GM18517 (cell line): ENCODE measurements at regions not wholly inside any gene's neighbourhood (a gene's known extent, or its start where the extent isn't known, plus 50 kb on each side); places are given as distances from the start of the nearest gene placed in this dataset.

Source experiments
- ATAC-seq: cut with Tn5 transposase; IDR thresholded peaks from one replicate; pipeline ENCODE4 v1.9.1; 2021; ENCODE audit warnings: mild to moderate bottlenecking, moderate library complexity; ENCODE audit not compliant: unreplicated experiment

GRCh38 chr7:116142850-116143249, 67.5 kb upstream of the TES start:
- ATAC-seq: no peak

GRCh38 chr7:116145245-116145852, 65.0 kb upstream of the TES start:
- ATAC-seq: peak; percentile 79

- no peak for ATAC-seq
Measured at GRCh38 chr7:116148108-116148507, 62.2 kb upstream of the TES start.

GRCh38 chr7:116148626-116149025, 61.7 kb upstream of the TES start:
- ATAC-seq: no peak

- peak; percentile 99 for ATAC-seq
Measured at GRCh38 chr7:116150588-116150987, 59.8 kb upstream of the TES start.

GRCh38 chr7:116152276-116152675, 58.1 kb upstream of the TES start:
- no peak for ATAC-seq

- no peak for ATAC-seq
Measured at GRCh38 chr7:116153050-116153449, 57.3 kb upstream of the TES start.

- no peak for ATAC-seq
Measured at GRCh38 chr7:116159711-116160110, 50.6 kb upstream of the TES start.
